ENCODE measurements at regions not wholly inside any gene's neighbourhood (a gene's known extent, or its start where the extent isn't known, plus 50 kb on each side); places are given as distances from the start of the nearest gene placed in this dataset.

DNA sequence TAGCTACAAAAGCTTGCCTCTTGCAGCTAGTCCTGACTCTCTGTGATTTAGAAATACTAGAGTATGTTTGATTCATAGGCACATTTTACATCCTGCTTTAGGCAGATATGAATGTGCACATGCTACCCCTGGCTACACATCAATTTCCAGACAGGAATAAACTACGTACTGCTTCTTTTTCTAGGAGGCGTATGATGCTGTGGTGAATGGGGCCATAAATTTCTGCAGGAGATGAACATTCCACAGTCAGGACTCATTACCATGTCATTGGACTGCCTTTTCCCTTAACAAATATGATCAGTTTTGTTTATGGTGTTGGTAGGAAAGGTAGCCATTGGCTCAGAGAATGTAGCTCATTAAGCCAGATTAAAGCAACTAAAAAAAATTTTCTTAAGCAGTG lies 50.1 kb upstream of the IFRD1 start:
- Histone ChIP-seq H3K4me3 (ENCODE audit: low read length in 3 of 3) (no peak overlapping the region), H3K9me3 (ENCODE audit: control insufficient read depth in 2 of 3, insufficient read depth in 1 of 3, low read length in 3 of 3) (no peaks in the 10 kb centered on the region), H3K36me3 (ENCODE audit: control insufficient read depth in 2 of 3, insufficient read depth in 3 of 3, low read length in 3 of 3) (no peaks in the 10 kb centered on the region), H3K9ac (ENCODE audit: low read length in 3 of 3) (no peak overlapping the region), H3K27ac (ENCODE audit: low read depth in 2 of 2, low read length in 2 of 2) (no peak overlapping the region), H3K27me3 (ENCODE audit: control insufficient read depth, insufficient read depth, low read length) (no peaks in the 10 kb centered on the region), H3K4me1 (ENCODE audit: control insufficient read depth in 2 of 3, insufficient read depth in 2 of 3, low read depth in 1 of 3, low read length in 3 of 3) (no peaks in the 10 kb centered on the region)
- FAIRE-seq (no peak), DNase-seq (no peak)
- TF ChIP-seq, protein P1, sequence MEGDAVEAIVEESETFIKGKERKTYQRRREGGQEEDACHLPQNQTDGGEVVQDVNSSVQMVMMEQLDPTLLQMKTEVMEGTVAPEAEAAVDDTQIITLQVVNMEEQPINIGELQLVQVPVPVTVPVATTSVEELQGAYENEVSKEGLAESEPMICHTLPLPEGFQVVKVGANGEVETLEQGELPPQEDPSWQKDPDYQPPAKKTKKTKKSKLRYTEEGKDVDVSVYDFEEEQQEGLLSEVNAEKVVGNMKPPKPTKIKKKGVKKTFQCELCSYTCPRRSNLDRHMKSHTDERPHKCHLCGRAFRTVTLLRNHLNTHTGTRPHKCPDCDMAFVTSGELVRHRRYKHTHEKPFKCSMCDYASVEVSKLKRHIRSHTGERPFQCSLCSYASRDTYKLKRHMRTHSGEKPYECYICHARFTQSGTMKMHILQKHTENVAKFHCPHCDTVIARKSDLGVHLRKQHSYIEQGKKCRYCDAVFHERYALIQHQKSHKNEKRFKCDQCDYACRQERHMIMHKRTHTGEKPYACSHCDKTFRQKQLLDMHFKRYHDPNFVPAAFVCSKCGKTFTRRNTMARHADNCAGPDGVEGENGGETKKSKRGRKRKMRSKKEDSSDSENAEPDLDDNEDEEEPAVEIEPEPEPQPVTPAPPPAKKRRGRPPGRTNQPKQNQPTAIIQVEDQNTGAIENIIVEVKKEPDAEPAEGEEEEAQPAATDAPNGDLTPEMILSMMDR (IDR thresholded peaks at IDR 0.05; ENCODE audit: borderline replicate concordance, extremely low read depth, insufficient read depth) = no peak
- intact Hi-C loops (cut with DNase I) = loop anchor here (10.0 kb wide), 1 partner anchor 635 kb away; no protein-coding TSS in a partner anchor
